IPS-11a (cell line): ENCODE measurements at regions not wholly inside any gene's neighbourhood (a gene's known extent, or its start where the extent isn't known, plus 50 kb on each side); places are given as distances from the start of the nearest gene placed in this dataset.

Source experiments
- H3K4me3 ChIP-seq: one replicate; pipeline ENCODE4 v1.5.1; 2013; ENCODE audit warnings: low read depth, low read length, control low read depth

- H3K4me3 ChIP-seq = no peak overlapping the region
These were observed 52.8 kb upstream of the SLC44A1 start for GRCh38 chr9:105191508-105192121.

DNA sequence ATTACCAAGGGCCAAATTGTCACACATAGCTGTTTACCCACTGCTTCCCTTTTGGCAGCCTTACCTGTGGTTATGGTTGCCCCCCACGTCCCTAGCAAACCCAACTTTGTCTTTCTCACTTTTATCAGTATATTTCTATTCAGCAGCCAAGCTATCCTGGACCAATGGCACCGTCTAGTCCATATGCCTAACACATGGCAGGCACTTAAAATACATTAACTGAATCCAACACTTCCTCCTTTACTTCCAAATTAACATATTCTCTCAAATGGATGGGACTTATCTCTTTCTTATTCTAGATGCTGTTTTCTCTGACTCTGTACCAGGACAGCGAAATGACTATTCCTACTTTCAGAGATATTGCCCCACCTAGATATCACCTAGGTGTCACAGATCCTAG, 50.9 kb upstream of the SLC44A1 start:
- H3K4me3 ChIP-seq = no peak overlapping the region

DNA sequence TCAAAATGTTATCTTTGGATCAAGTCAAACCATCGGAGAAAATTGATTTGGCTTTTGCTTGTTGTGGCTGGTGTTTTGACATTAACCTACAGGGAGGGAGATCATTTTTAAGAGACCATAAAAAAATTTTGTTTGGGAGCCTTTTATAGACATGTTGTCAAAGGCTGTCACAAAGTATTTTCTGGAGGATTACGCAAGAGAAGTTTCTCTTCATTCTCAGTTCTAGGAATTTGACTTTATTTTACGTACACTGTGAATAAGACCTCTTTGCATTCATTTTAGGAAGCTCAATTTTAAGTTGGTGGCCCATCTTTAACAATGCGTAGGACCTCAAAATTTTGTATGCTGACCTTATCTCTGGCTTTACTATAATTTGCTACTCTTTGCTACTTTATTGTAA, 50.2 kb upstream of the SLC44A1 start:
- no peak overlapping the region for H3K4me3 ChIP-seq
